MM.1S (cell line): ENCODE measurements at regions not wholly inside any gene's neighbourhood (a gene's known extent, or its start where the extent isn't known, plus 50 kb on each side); places are given as distances from the start of the nearest gene placed in this dataset.

ENCODE experiments used
- CTCF ChIP-seq: fragments of 300-600 bp; sonication (generic); IDR thresholded peaks from 2 replicates; pipeline ENCODE4 v1.5.1; 2016; ENCODE audit warnings: antibody characterized with exemption, low read length, mixed read lengths
- EZH2 ChIP-seq: fragments of 300-600 bp; sonication (generic); optimal IDR thresholded peaks from 2 replicates; pipeline ENCODE3; 2017; ENCODE audit warnings: low read depth, mild to moderate bottlenecking, antibody characterized with exemption, low read length, mixed read lengths
- EZH2phosphoT487 ChIP-seq: fragments of 300-600 bp; sonication (generic); IDR thresholded peaks from 2 replicates; pipeline ENCODE4 v1.6.1; 2018; ENCODE audit warnings: antibody characterized with exemption, low read length

DNA sequence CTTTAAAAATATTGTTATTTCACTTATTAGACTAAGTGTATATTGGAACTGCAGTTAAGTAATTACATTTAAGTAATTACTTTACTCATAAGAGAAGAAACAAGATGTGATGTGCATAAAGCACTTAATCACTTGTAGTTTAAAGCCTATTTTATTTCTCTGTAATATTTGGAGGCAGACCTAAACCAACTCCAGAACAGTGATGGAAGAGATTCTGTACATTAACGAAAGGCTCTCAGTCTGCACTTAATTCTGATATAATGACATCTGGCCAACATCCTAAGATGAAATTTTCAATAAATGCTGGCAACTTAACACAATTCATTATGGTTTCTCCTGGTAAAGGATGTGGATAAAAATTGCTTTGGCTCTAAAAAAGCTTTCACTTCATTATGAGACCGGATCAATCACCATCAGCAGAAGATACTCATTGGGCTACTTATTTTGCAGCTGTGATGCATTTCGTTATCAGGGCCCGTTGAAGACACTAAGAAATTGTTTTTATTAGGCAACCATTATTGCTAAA lies 342.6 kb downstream of the C4orf33 start:
- TF ChIP-seq CTCF (no peak), EZH2 (no peak), EZH2phosphoT487 (no peak)
